GM18873 (cell line): ENCODE measurements at regions not wholly inside any gene's neighbourhood (a gene's known extent, or its start where the extent isn't known, plus 50 kb on each side); places are given as distances from the start of the nearest gene placed in this dataset.
A peak's percentile ranks its signal among the peaks of the same experiment; 100 is the strongest.

Source experiments
- ATAC-seq: cut with Tn5 transposase; IDR thresholded peaks from one replicate; pipeline ENCODE4 v1.9.1; 2021; ENCODE audit warnings: mild to moderate bottlenecking, moderate library complexity, moderate number of reproducible peaks; ENCODE audit not compliant: unreplicated experiment, low FRiP score

- no peak for ATAC-seq
Observed at GRCh38 chr14:71583705-71584104, 348.5 kb upstream of the RGS6 start.

DNA sequence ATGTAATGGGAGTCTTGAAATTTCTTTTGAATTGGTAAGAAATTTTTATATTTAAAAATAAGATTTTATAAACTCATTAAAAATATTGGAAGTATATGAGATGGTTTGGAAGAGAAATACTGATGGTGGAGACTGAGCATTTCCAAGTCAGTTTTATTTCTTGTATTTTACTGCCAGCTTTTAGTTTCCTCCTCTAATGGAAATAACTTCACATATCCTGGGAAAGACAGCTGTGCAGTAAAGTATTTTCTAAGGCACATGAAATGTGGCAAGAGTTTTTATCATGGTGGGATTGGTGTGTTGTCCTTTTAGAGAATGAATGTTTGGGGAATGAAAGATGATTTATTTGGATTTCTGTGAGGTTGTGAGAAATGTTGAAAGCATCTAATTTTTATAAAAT is 346.9 kb upstream of the RGS6 start:
- ATAC-seq: no peak

DNA sequence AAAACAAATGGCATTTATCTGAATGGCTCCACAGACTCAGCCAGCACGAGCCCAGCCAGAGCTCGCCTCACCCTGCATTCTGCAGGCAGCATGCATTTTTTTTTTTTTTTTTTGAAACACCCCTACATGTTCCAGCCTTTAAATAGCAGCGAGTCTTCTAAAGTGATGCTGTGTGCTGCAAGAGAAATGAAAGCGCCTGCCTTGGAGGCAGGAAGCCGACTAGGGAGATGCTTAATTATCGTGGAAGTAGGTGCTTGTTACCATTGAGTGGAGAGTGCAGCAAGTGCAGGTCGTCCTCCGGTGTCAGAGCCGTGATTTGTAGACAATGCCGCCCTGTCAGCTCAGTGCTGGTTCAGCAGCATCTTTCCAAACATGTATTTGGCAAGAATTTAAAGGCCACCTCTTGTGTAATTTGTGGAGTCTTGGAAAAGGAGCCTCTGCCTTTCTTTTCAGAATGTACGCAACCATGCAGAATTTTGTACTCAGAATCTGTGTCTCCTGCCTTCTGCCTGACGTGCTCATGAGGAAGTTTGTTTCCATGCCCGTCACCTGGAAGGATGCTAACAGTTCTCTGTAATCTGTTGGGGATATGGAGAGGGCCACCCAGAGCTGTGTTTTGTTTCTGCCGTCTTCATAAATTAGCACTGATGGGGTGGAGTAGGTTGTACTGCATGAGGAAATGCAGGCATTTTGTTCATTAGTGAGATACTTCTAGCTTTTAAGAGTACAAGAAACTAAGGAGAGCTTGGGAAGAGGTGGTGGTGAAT is 345.9 kb upstream of the RGS6 start:
- no peak for ATAC-seq

- no peak for ATAC-seq
Observed at GRCh38 chr14:71588028-71588427, 344.2 kb upstream of the RGS6 start.

- ATAC-seq: no peak
Observed at GRCh38 chr14:71588576-71589215, 343.5 kb upstream of the RGS6 start.

GRCh38 chr14:71589609-71590008 is 342.6 kb upstream of the RGS6 start:
- no peak for ATAC-seq

DNA sequence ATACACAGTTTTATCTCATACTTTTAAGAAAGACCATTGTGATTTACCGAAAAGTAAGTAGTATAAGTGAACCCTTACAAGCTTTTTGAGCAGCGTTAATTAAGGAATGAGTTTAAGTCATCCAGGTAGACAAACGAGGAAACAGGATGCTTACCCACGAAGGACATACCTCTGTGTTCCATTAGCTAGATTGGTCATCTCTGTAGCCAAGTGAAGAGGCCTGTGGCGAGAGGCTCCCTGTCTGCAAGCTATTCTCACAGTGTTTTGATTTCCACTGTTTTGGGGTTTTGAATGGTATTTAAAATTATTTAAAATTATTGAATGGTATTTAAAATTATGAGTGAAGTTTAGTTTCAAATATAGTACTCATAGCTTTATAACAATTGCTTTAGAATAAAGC is 342.1 kb upstream of the RGS6 start:
- no peak for ATAC-seq

DNA sequence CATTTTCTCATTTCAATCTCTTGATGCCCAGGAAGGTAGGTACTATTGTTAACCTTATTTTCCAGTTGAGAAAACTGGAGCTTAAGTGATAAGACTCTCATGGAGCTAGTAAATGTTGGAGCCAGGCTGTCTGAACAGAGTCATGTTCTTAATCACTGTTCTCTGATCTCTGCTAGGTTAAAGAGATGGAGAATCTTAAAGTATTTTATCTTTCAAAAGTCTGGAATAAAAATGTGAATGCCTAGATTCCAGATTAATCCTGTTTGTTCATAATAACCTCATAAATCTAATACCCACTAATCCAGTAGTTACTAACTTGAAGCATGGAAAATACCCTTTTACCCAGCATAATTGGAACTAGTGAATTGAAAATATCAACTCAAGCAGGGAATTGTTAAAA is 341.0 kb upstream of the RGS6 start:
- no peak for ATAC-seq

GRCh38 chr14:71591929-71592328 is 340.3 kb upstream of the RGS6 start:
- ATAC-seq: no peak

DNA sequence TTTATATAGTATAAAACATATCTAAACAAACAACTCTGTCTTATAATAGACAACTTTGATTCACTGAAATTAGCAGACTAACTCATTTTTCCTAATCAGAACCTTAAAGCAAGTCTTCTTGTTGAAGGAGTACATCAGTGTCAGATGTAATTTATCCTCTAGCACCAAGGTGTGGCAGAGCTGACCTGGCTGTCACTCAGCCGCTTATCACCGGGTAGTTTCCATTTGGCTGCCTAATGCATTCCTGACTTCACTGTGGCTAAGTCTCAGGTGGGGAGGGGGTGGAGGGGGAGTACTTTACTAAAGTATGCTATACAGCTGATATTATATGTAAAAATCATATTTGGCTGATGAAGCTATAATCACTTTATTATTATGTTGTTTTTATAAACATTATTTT is 339.9 kb upstream of the RGS6 start:
- ATAC-seq: no peak

DNA sequence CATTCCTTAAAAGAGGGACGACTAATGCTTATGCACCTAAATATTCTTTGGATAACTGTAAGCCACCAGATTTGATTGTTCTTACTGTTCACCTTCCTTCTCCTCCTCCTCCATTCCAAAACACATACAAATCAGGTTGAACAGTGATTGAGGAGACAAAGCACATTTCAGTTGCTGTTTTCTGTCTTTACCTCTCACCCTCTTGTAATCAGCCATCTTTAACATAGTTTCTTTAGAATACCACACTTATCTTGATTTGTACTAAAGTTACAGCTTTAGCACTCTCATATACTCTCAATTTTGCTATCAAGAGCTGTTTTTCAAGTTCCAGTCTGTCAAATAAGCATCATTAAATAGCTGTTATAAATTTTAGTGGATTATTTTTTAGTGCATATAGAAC is 338.3 kb upstream of the RGS6 start:
- no peak for ATAC-seq

GRCh38 chr14:71594821-71595220 is 337.4 kb upstream of the RGS6 start:
- no peak for ATAC-seq

GRCh38 chr14:71595441-71595840 is 336.8 kb upstream of the RGS6 start:
- no peak for ATAC-seq

GRCh38 chr14:71597287-71597920 is 334.8 kb upstream of the RGS6 start:
- peak; percentile 18 for ATAC-seq

DNA sequence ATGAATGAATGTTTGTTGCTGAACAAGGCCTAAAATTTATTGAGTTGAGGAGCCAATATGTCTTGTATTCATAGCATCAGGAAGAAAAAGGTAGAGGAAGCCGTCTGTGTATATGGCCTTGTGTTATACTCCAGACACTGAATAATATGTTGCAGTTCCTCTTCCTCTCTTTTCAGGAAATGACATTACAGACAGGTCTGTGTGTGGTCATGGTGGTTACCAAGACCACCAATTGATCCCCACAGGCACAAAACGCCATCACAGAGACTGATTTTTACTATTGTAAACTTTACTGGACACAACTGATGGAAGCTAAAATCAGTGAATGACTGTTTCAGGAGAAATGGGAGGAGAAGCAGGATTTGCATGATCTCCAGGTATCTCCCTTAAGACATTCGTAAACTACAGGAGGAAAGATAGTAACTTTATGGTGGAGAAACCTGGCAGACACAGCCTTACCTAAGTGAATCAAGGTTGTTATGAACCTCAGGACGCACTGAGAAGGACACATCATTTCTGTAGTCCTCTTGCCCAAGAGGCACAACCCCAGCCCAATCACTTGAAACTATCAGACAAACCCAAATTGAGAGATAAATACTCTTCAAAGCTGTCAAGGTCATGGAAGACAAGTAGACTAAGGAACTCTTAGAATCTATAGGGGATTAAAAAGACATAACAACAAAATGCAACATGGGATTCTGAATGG is 334.1 kb upstream of the RGS6 start:
- peak; percentile 60 for ATAC-seq

- ATAC-seq: no peak
Observed at GRCh38 chr14:71600309-71600708, 331.9 kb upstream of the RGS6 start.

DNA sequence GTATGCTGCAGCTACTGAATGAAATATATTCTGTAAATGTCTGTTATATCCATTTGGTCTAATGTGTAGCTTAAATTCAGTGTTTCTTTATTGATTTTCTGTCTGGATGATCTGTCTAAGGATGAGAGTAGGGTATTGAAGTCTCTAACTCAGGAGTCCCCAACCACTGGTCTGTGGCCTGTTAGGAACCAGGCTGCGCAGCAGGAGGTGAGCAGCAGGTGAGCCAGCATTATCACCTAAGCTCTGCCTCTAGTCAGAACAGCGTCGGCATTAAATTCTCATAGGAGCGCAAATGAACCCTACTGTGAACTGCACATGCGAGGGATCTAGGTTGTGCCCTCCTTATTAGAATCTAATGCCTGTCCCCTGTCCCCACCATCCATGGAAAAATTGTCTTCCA is 329.7 kb upstream of the RGS6 start:
- no peak for ATAC-seq

DNA sequence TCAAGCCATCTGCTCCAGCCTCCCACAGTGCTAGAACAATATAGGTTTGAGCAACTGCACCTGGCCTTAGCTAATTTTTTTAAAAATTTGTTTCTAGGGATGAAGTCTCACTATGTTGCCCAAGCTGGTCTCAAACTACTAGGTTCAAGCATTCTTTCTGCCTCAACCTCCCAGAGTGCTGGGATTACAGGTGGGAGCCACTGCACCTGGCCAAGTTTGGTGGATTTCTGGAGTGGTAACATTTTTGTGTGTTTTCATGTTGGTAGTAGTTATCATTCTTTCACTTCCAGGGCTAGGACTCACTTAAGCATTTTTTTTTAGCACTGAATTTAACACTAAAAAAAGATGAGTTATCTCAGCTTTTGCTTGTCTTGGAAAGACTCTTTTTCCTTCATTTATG is 328.0 kb upstream of the RGS6 start:
- no peak for ATAC-seq

DNA sequence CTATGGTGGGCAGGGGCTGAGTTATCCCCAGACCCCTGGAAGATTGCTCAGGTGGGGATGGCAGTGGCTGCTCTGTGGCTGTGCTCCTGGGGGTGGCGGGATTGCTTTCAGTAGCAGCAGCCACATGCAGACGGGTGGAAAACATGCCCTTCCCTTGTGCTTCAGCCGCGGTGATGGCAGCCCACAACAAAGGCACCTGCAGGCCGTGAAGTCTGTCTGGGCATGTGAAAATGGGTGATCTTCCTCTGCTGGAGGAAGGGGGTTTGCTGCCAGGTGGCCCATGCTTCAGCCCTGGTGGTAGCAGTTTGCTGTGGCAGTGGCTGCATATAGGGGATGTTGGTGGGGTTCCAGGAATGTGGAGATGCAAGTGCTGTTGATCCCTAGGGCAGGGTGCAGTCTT is 326.2 kb upstream of the RGS6 start:
- ATAC-seq: no peak

GRCh38 chr14:71606575-71606974 is 325.7 kb upstream of the RGS6 start:
- no peak for ATAC-seq

GRCh38 chr14:71607056-71607455 is 325.2 kb upstream of the RGS6 start:
- no peak for ATAC-seq
